Stomach (tissue), 8 donors: ENCODE measurements at regions not wholly inside any gene's neighbourhood (a gene's known extent, or its start where the extent isn't known, plus 50 kb on each side); places are given as distances from the start of the nearest gene placed in this dataset.
"Not testable (repeated sequence)": the region's sequence is repeated elsewhere in the genome, so short reads cannot be mapped to it uniquely, and the experiment has no call there.

Source experiments
- DNase-seq, 2 donors: peaks; one replicate each; pipeline versions ENCODE4 v3.0.0 to v3.0.0-alpha.2; 2013 to 2019
- H3K27ac ChIP-seq, 5 donors: fragments of 200-600 bp in 4 of 5; sonication (generic) in 4 of 5; one replicate each; pipeline ENCODE4 v1.5.1; 2013 to 2019; ENCODE audit warnings: mild to moderate bottlenecking in 1 of 5, moderate library complexity in 1 of 5
- H3K27me3 ChIP-seq, 3 donors: fragments of 200-600 bp; sonication (generic); one replicate each; pipeline ENCODE4 v1.5.1; 2017 to 2019; ENCODE audit warnings: mixed run types in 1 of 3
- H3K36me3 ChIP-seq, 4 donors: fragments of 200-600 bp; sonication (generic); 1 replicate in 3 of 4; 2 replicates in 1 of 4; pipeline ENCODE4 v1.5.1; 2016 to 2019
- H3K4me1 ChIP-seq, 4 donors: fragments of 200-600 bp; sonication (generic); one replicate each; pipeline ENCODE4 v1.5.1; 2016 to 2019
- H3K4me3 ChIP-seq, 4 donors: fragments of 200-600 bp; sonication (generic) in 3 of 4; one replicate each; pipeline ENCODE4 v1.5.1; 2016 to 2019; ENCODE audit warnings: mild to moderate bottlenecking in 1 of 4
- H3K9me3 ChIP-seq, 4 donors: fragments of 200-600 bp; sonication (generic); one replicate each; pipeline ENCODE4 v1.5.1; 2016 to 2019
- CTCF ChIP-seq, 7 experiments: fragments of 450-650 bp in 4 of 7; fragments of 200-600 bp in 3 of 7; sonication (generic) in 3 of 7; IDR thresholded peaks; one replicate each; pipeline ENCODE4 v1.5.1; 2016 to 2019; ENCODE audit warnings: antibody characterized with exemption in 7 of 7, control low read depth in 2 of 7, mild to moderate bottlenecking in 1 of 7
- EP300 ChIP-seq: sonication (generic); formaldehyde crosslinking; IDR thresholded peaks from one replicate; pipeline ENCODE4 v1.6.1; 2017; ENCODE audit warnings: antibody characterized with exemption
- POLR2A ChIP-seq, 4 donors: fragments of 450-650 bp; IDR thresholded peaks; one replicate each; pipeline ENCODE4 v1.6.1; 2016; ENCODE audit warnings: antibody characterized with exemption in 4 of 4, control low read depth in 2 of 4, mild to moderate bottlenecking in 1 of 4, moderate library complexity in 1 of 4
- POLR2AphosphoS5 ChIP-seq, 3 donors: sonication (generic); formaldehyde crosslinking; IDR thresholded peaks; one replicate each; pipeline ENCODE4 v1.6.1; 2016; ENCODE audit warnings: antibody characterized with exemption in 3 of 3
- WGBS, 5 donors: extraction: QIAGEN DNeasy Blood & Tissue Kit in 3 of 5; methylation state at CpG; one replicate each; pipeline versions ENCODE4 v1.1.5 to v1.1.7; 2013 to 2018; 5-methylcytosine and 5-hydroxymethylcytosine counted together
- intact Hi-C: fragments of 100-400 bp; cut with DNase I; formaldehyde crosslinking; loops from one replicate; pipeline ENCODE4 v1.15.1; 2023; ENCODE audit warnings: low total_unique reads
- donor health status: healthy with polysubstance abuse.
- donor health status: Bipolar disorder and iron deficiency.
- donor health status: healthy.

- Histone ChIP-seq H3K4me3 (no peak overlapping the region), H3K27ac (peak overlapping the region; percentile 52 to 90 (median 83)), H3K9me3 (no peaks in the 10 kb centered on the region), H3K36me3 (no peaks in the 10 kb centered on the region), H3K4me1 (peaks cover 10 to 40% (median 27%) of the 10 kb centered on the region in 4 donors), H3K27me3 (no peaks in the 10 kb centered on the region)
- TF ChIP-seq CTCF (IDR thresholded peaks at IDR 0.05) (no peak), POLR2AphosphoS5 (IDR thresholded peaks at IDR 0.05) (peak in 2 of 3 donors; percentile 32 to 54), EP300 (peak; percentile 58), POLR2A (IDR thresholded peaks at IDR 0.05) (no peak)
- WGBS, 5 donors: 20 to 60% (median 41%) methylated on average over 13 of the region's 13 CpGs
- DNase-seq: peak; percentile 59 to 65
- intact Hi-C loops: no loop called here
Measured at GRCh38 chr21:38903690-38904139, 98.0 kb downstream of the ETS2 start.

- intact Hi-C loops: no loop called here
- peaks cover 10 to 41% (median 23%) of the 10 kb centered on the region in 4 donors for H3K4me1 ChIP-seq
- H3K4me3 ChIP-seq: no peak overlapping the region
- peak overlapping the region; percentile 52 to 90 (median 83) for H3K27ac ChIP-seq
- TF ChIP-seq POLR2A (IDR thresholded peaks at IDR 0.05) (no peak), EP300 (no peak), CTCF (IDR thresholded peaks at IDR 0.05) (no peak), POLR2AphosphoS5 (IDR thresholded peaks at IDR 0.05) (no peak)
- H3K27me3 ChIP-seq: no peaks in the 10 kb centered on the region
- H3K9me3 ChIP-seq: no peaks in the 10 kb centered on the region
- no peak for DNase-seq
- WGBS, 5 donors: 86 to 97% (median 96%) methylated on average over 9 of the region's 9 CpGs
- no peaks in the 10 kb centered on the region for H3K36me3 ChIP-seq
Measured at GRCh38 chr21:38902608-38903445, 97.1 kb downstream of the ETS2 start.

GRCh38 chr21:38900499-38900898, 94.8 kb downstream of the ETS2 start:
- H3K4me1 ChIP-seq: peaks cover 0 to 23% (median 11%) of the 10 kb centered on the region in 4 donors
- no peaks in the 10 kb centered on the region for H3K36me3 ChIP-seq
- TF ChIP-seq POLR2A (IDR thresholded peaks at IDR 0.05) (no peak), CTCF (IDR thresholded peaks at IDR 0.05) (no peak), POLR2AphosphoS5 (IDR thresholded peaks at IDR 0.05) (no peak), EP300 (no peak)
- H3K27ac ChIP-seq: peak overlapping the region in 1 of 5 donors; percentile 31
- H3K9me3 ChIP-seq: no peaks in the 10 kb centered on the region
- 49 to 90% (median 77%) methylated on average over 2 of the region's 2 CpGs for WGBS, 5 donors
- intact Hi-C loops: no loop called here
- no peak for DNase-seq
- H3K27me3 ChIP-seq: no peaks in the 10 kb centered on the region
- H3K4me3 ChIP-seq: no peak overlapping the region

GRCh38 chr21:38899985-38900384, 94.3 kb downstream of the ETS2 start:
- H3K4me3 ChIP-seq, H3K36me3 ChIP-seq, intact Hi-C loops, H3K9me3 ChIP-seq, H3K27me3 ChIP-seq, DNase-seq: not testable (repeated sequence)
- peaks cover 0 to 23% (median 11%) of the 10 kb centered on the region in 4 donors for H3K4me1 ChIP-seq
- peak overlapping the region in 1 of 5 donors; percentile 31 for H3K27ac ChIP-seq
- WGBS, 5 donors: 83 to 91% (median 85%) methylated on average over 6 of the region's 6 CpGs
